ENCODE measurements at regions not wholly inside any gene's neighbourhood (a gene's known extent, or its start where the extent isn't known, plus 50 kb on each side); places are given as distances from the start of the nearest gene placed in this dataset.
"Not testable (repeated sequence)": the region's sequence is repeated elsewhere in the genome, so short reads cannot be mapped to it uniquely, and the experiment has no call there.

DNA sequence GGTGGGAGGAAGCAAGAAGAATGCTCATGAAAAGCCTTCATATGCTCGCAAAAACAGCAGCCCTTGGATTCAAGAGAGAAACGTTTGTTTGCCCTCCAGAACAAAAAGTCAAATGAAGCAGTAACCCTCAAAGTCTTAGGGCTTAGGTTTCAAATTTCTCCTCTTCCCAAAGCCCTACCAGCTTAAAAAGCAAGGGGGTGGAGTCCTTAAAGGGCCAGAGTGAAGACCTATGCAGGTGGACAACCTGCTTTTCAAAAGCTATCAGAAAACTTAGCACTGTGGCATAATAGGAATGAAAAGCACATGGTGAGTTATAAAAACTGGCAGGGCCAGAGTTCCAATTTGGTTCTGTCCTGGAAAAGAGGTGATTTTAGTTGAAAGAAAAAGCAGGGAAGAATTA, 253.3 kb downstream of the NAP1L3 start:
- Histone ChIP-seq H3K27me3 (ENCODE audit: insufficient read depth, low read length) (no peaks in the 10 kb centered on the region), H3K4me1 (ENCODE audit: insufficient read depth, low read length) (no peaks in the 10 kb centered on the region), H3K27ac (ENCODE audit: low read depth, low read length) (no peak overlapping the region), H3K4me3 (ENCODE audit: low read length in 2 of 2) (no peak overlapping the region), H3K36me3 (ENCODE audit: insufficient read depth, low read length) (no peaks in the 10 kb centered on the region), H3K9me3 (ENCODE audit: control insufficient read depth in 1 of 2, low read length in 2 of 2) (no peaks in the 10 kb centered on the region)
- no peak overlapping the region for H3K27ac Mint-ChIP-seq
- H3K4me3 Mint-ChIP-seq, result no peak overlapping the region
- H3K27me3 Mint-ChIP-seq, result no peaks in the 10 kb centered on the region
- H3K9me3 Mint-ChIP-seq, result no peaks in the 10 kb centered on the region
- intact Hi-C loops (cut with micrococcal nuclease), result no loop called here
- POLR2A ChIA-PET (ENCODE audit: partially characterized antibody), result no interaction called here
- no peaks in the 10 kb centered on the region for H3K36me3 Mint-ChIP-seq
- no peak for DNase-seq
- H3K4me1 Mint-ChIP-seq, result no peaks in the 10 kb centered on the region
- CTCF ChIA-PET (ENCODE audit: partially characterized antibody), result no interaction called here

DNA sequence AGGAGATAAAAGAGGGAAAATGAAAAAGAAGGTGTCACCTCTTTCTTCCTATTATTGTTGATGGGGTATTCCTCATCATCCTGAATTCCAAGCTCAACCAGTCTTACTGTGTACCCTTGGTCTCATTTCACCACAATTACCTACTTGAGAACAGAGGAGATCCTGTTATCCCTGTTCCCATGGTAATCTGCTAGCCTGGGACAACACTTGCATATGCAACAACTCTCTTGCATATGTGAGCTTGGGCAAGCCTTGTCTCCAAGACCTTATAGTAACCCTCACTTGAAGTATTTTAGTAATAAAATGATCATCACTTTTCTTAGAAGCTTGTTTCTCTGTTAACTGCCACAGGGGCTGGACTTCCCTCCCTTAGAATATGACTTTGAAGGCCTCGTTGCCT, 253.7 kb downstream of the NAP1L3 start:
- ChIA-PET POLR2A (ENCODE audit: partially characterized antibody) (no interaction called here), CTCF (ENCODE audit: partially characterized antibody) (no interaction called here)
- Histone ChIP-seq H3K9me3 (ENCODE audit: control insufficient read depth in 1 of 2, low read length in 2 of 2) (no peaks in the 10 kb centered on the region), H3K4me1 (ENCODE audit: insufficient read depth, low read length) (no peaks in the 10 kb centered on the region), H3K36me3 (ENCODE audit: insufficient read depth, low read length) (no peaks in the 10 kb centered on the region), H3K27me3 (ENCODE audit: insufficient read depth, low read length) (no peaks in the 10 kb centered on the region), H3K27ac (ENCODE audit: low read depth, low read length) (no peak overlapping the region), H3K4me3 (ENCODE audit: low read length in 2 of 2) (no peak overlapping the region)
- Mint-ChIP-seq H3K27me3 (no peaks in the 10 kb centered on the region), H3K27ac (no peak overlapping the region), H3K4me3 (no peak overlapping the region), H3K9me3 (no peaks in the 10 kb centered on the region), H3K36me3 (no peaks in the 10 kb centered on the region), H3K4me1 (no peaks in the 10 kb centered on the region)
- intact Hi-C loops (cut with micrococcal nuclease), result no loop called here
- DNase-seq, result no peak

DNA sequence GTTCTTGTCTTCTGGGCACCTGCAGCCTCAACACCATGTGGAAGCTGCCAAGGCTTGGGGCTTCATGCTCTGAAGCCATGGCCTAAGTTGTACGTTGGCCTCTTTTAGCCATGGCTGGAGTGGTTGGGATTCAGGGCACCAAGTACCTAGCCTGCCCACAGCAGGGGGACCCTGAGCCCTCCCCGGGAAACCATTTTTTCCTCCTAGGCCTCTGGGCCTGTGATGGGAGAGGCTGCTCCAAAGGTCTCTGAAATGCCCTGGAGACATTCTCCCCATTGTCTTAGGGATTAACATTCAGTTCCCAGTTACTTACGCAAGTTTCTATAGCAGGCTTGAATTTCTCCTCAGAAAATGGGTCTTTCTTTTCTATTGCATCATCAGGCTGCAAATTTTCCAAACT, 269.3 kb downstream of the NAP1L3 start:
- Histone ChIP-seq H3K4me3 (ENCODE audit: low read length in 2 of 2) (no peak overlapping the region), H3K4me1 (ENCODE audit: insufficient read depth, low read length) (no peaks in the 10 kb centered on the region), H3K27me3 (ENCODE audit: insufficient read depth, low read length) (no peaks in the 10 kb centered on the region), H3K36me3 (ENCODE audit: insufficient read depth, low read length) (no peaks in the 10 kb centered on the region), H3K9me3 (ENCODE audit: control insufficient read depth in 1 of 2, low read length in 2 of 2) (no peaks in the 10 kb centered on the region), H3K27ac (ENCODE audit: low read depth, low read length) (no peak overlapping the region)
- no peak overlapping the region for H3K4me3 Mint-ChIP-seq
- CTCF ChIA-PET (ENCODE audit: partially characterized antibody), result no interaction called here
- H3K36me3 Mint-ChIP-seq, result no peaks in the 10 kb centered on the region
- no peak for DNase-seq
- intact Hi-C loops (cut with micrococcal nuclease), result no loop called here
- H3K9me3 Mint-ChIP-seq, result peaks cover 0 to 8% (median 2%) of the 10 kb centered on the region in 8 donors
- no peaks in the 10 kb centered on the region for H3K4me1 Mint-ChIP-seq
- POLR2A ChIA-PET (ENCODE audit: partially characterized antibody), result no interaction called here
- H3K27me3 Mint-ChIP-seq, result no peaks in the 10 kb centered on the region
- no peak overlapping the region for H3K27ac Mint-ChIP-seq

DNA sequence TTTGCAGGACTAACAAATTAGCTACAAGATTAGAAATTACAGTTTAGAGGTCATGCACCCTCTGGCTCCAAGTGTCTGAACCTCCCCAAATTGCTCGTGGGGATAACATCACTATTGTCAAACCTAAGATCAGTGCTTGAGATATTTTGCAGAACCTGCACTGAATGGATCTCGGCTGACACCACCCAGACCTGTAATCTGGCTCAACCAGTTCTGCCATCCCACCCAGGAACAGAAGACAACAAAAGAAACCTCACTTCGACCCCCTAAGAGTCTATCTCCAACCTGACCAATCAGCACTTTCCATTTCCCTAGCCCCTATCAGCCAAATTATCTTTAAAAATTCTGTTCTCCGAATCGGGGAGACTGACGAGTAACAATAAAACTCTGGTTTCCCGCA, 318.7 kb downstream of the NAP1L3 start:
- intact Hi-C loops (cut with micrococcal nuclease), result no loop called here
- Mint-ChIP-seq H3K36me3 (no peaks in the 10 kb centered on the region), H3K27me3 (no peaks in the 10 kb centered on the region), H3K27ac (no peak overlapping the region), H3K9me3 (peaks cover 0 to 5% (median 0%) of the 10 kb centered on the region in 8 donors), H3K4me3 (no peak overlapping the region), H3K4me1 (no peaks in the 10 kb centered on the region)
- Histone ChIP-seq H3K36me3 (ENCODE audit: insufficient read depth, low read length) (no peaks in the 10 kb centered on the region), H3K27me3 (ENCODE audit: insufficient read depth, low read length) (no peaks in the 10 kb centered on the region), H3K27ac (ENCODE audit: low read depth, low read length) (no peak overlapping the region), H3K9me3 (ENCODE audit: control insufficient read depth in 1 of 2, low read length in 2 of 2) (no peaks in the 10 kb centered on the region), H3K4me3 (ENCODE audit: low read length in 2 of 2) (no peak overlapping the region), H3K4me1 (ENCODE audit: insufficient read depth, low read length) (no peaks in the 10 kb centered on the region)
- ChIA-PET POLR2A (ENCODE audit: partially characterized antibody) (no interaction called here), CTCF (ENCODE audit: partially characterized antibody) (no interaction called here)
- DNase-seq, result peak in 1 of 5 donors; percentile 24

DNA sequence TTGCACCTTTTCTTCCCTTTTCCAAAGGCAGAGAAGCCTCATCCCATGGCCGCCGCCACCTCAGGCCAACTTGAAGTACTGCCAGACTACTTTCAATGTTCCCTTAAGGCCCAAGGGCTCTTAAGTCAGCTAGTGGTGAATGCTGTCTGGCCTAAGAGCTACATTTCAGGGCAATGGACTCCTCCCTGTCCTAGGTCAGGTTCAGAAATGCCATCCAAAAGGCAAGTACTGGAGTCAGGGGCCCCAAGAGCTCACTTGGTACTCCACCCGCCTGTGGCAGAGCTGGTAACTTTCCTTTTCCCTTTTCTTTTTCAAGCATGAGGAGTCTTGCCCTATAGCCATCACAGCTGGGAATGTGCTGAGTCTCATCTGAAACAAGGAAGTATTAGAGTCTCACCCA, 327.1 kb downstream of the NAP1L3 start:
- Mint-ChIP-seq H3K4me1 (no peaks in the 10 kb centered on the region), H3K27me3 (no peaks in the 10 kb centered on the region), H3K27ac (no peak overlapping the region), H3K36me3 (no peaks in the 10 kb centered on the region), H3K9me3 (peaks cover 0 to 5% (median under 1%) of the 10 kb centered on the region in 8 donors), H3K4me3 (no peak overlapping the region)
- Histone ChIP-seq H3K9me3 (ENCODE audit: control insufficient read depth in 1 of 2, low read length in 2 of 2) (no peaks in the 10 kb centered on the region), H3K27ac (ENCODE audit: low read depth, low read length) (no peak overlapping the region), H3K27me3 (ENCODE audit: insufficient read depth, low read length) (no peaks in the 10 kb centered on the region), H3K4me1 (ENCODE audit: insufficient read depth, low read length) (no peaks in the 10 kb centered on the region), H3K4me3 (ENCODE audit: low read length in 2 of 2) (no peak overlapping the region), H3K36me3 (ENCODE audit: insufficient read depth, low read length) (no peaks in the 10 kb centered on the region)
- intact Hi-C loops (cut with micrococcal nuclease), result no loop called here
- DNase-seq, result no peak
- ChIA-PET CTCF (ENCODE audit: partially characterized antibody) (no interaction called here), POLR2A (ENCODE audit: partially characterized antibody) (no interaction called here)

DNA sequence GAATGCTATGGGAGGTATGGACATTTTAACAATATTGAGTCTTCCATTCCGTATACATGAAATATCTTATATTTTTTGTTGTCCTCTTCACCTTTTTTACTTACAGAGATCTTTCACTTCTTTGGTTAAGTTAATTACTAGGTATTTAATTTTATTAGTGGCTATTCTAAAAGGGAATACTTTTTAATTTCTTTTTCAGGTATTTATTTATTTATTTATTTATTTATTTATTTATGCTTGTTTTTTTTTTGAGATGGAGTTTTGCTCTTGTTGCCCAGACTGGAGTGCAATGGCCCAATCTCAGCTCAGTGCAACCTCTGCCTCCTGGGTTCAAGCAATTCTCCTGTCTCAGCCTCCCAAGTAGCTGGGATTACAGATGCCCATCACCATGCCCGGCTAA, 329.1 kb downstream of the NAP1L3 start:
- H3K36me3 ChIP-seq (ENCODE audit: insufficient read depth, low read length); CTCF ChIA-PET (ENCODE audit: partially characterized antibody); H3K4me1 Mint-ChIP-seq; H3K4me1 ChIP-seq (ENCODE audit: insufficient read depth, low read length); H3K27me3 Mint-ChIP-seq; intact Hi-C loops (cut with micrococcal nuclease); DNase-seq; H3K4me3 Mint-ChIP-seq; H3K36me3 Mint-ChIP-seq; POLR2A ChIA-PET (ENCODE audit: partially characterized antibody); H3K9me3 ChIP-seq (ENCODE audit: control insufficient read depth in 1 of 2, low read length in 2 of 2); H3K9me3 Mint-ChIP-seq; H3K4me3 ChIP-seq (ENCODE audit: low read length in 2 of 2); H3K27ac ChIP-seq (ENCODE audit: low read depth, low read length); H3K27ac Mint-ChIP-seq; H3K27me3 ChIP-seq (ENCODE audit: insufficient read depth, low read length): not testable (repeated sequence)

DNA sequence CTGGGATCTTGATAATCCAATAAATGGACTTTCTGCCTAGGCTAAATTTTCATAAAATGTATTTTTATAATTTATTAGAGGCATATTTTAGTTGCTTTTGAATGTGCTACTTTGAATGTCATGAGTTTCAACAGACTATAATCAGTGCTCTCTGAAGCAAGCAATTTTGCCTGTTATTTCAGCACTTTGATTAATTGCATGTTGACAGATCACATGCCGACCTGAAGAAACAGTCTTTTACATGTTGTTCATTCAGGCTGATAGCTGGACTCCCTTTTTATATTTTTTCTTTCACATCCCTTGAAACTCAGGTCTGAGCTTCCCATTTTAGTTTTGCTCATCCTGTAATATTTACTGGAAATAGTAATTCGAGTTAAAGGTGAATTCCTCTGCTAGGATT, 341.0 kb downstream of the NAP1L3 start:
- Mint-ChIP-seq H3K27ac (no peak overlapping the region), H3K36me3 (no peaks in the 10 kb centered on the region), H3K27me3 (no peaks in the 10 kb centered on the region), H3K9me3 (no peaks in the 10 kb centered on the region), H3K4me1 (no peaks in the 10 kb centered on the region), H3K4me3 (no peak overlapping the region)
- ChIA-PET CTCF (ENCODE audit: partially characterized antibody) (no interaction called here), POLR2A (ENCODE audit: partially characterized antibody) (no interaction called here)
- Histone ChIP-seq H3K36me3 (ENCODE audit: insufficient read depth, low read length) (no peaks in the 10 kb centered on the region), H3K27ac (ENCODE audit: low read depth, low read length) (no peak overlapping the region), H3K4me1 (ENCODE audit: insufficient read depth, low read length) (no peaks in the 10 kb centered on the region), H3K4me3 (ENCODE audit: low read length in 2 of 2) (no peak overlapping the region), H3K9me3 (ENCODE audit: control insufficient read depth in 1 of 2, low read length in 2 of 2) (no peaks in the 10 kb centered on the region), H3K27me3 (ENCODE audit: insufficient read depth, low read length) (no peaks in the 10 kb centered on the region)
- no peak for DNase-seq
- intact Hi-C loops (cut with micrococcal nuclease), result no loop called here

DNA sequence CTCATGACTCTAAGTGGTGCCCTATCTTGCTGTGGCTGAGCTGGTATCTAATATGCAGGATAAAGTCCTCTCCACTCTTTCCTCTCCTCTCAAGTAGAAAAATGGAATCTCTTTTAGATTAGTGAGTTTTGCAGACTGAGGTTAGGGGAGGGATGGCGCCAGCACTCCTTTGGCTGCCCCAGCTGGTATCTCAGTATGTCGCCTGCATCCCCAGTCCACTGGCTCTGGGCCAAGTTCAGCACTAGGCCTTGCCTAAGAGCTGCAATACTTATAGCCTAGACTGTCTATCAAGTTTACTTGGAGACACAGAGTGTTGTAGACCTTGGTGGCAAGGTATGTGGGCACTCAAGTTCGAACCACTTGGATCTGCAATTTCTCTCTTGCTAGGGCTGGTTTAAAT, 351.3 kb downstream of the NAP1L3 start:
- Mint-ChIP-seq H3K27me3 (no peaks in the 10 kb centered on the region), H3K36me3 (no peaks in the 10 kb centered on the region), H3K4me1 (no peaks in the 10 kb centered on the region), H3K27ac (no peak overlapping the region), H3K4me3 (no peak overlapping the region), H3K9me3 (peaks cover 0 to 7% (median 1%) of the 10 kb centered on the region in 8 donors)
- no peaks in the 10 kb centered on the region for H3K36me3 ChIP-seq (ENCODE audit: insufficient read depth, low read length)
- intact Hi-C loops (cut with micrococcal nuclease), result no loop called here
- H3K9me3 ChIP-seq (ENCODE audit: control insufficient read depth in 1 of 2, low read length in 2 of 2), result no peaks in the 10 kb centered on the region
- H3K4me3 ChIP-seq (ENCODE audit: low read length in 2 of 2), result no peak overlapping the region
- H3K4me1 ChIP-seq (ENCODE audit: insufficient read depth, low read length), result no peaks in the 10 kb centered on the region
- DNase-seq, result peak in 1 of 5 donors; percentile 16
- ChIA-PET CTCF (ENCODE audit: partially characterized antibody) (no interaction called here), POLR2A (ENCODE audit: partially characterized antibody) (no interaction called here)
- H3K27me3 ChIP-seq (ENCODE audit: insufficient read depth, low read length), result no peaks in the 10 kb centered on the region
- no peak overlapping the region for H3K27ac ChIP-seq (ENCODE audit: low read depth, low read length)
